GM19397 (cell line): ENCODE measurements at regions not wholly inside any gene's neighbourhood (a gene's known extent, or its start where the extent isn't known, plus 50 kb on each side); places are given as distances from the start of the nearest gene placed in this dataset.
"Not testable (repeated sequence)": the region's sequence is repeated elsewhere in the genome, so short reads cannot be mapped to it uniquely, and the experiment has no call there.

Experiments used
- ATAC-seq: cut with Tn5 transposase; IDR thresholded peaks from one replicate; pipeline ENCODE4 v1.9.1; 2021; ENCODE audit warnings: mild to moderate bottlenecking, moderate library complexity; ENCODE audit not compliant: unreplicated experiment

- no peak for ATAC-seq
Observed at GRCh38 chr6:84967965-84968364, 203.6 kb upstream of the TBX18 start.

- no peak for ATAC-seq
Observed at GRCh38 chr6:84967389-84967788, 203.0 kb upstream of the TBX18 start.

- ATAC-seq, result no peak
Observed at GRCh38 chr6:84953111-84953755, 188.8 kb upstream of the TBX18 start.

- not testable (repeated sequence) for ATAC-seq
Observed at GRCh38 chr6:84944926-84945325, 180.5 kb upstream of the TBX18 start.

- ATAC-seq, result no peak
Observed at GRCh38 chr6:84943905-84944304, 179.5 kb upstream of the TBX18 start.

GRCh38 chr6:84941609-84942008 is 177.2 kb upstream of the TBX18 start:
- not testable (repeated sequence) for ATAC-seq

GRCh38 chr6:84929212-84929611 is 164.8 kb upstream of the TBX18 start:
- no peak for ATAC-seq

- no peak for ATAC-seq
Observed at GRCh38 chr6:84927551-84927950, 163.2 kb upstream of the TBX18 start.

GRCh38 chr6:84926189-84927155 is 162.1 kb upstream of the TBX18 start:
- no peak for ATAC-seq

- no peak for ATAC-seq
Observed at GRCh38 chr6:84921891-84922290, 157.5 kb upstream of the TBX18 start.

GRCh38 chr6:84920021-84920420 is 155.6 kb upstream of the TBX18 start:
- ATAC-seq, result no peak

- ATAC-seq, result no peak
Observed at GRCh38 chr6:84916704-84917103, 152.3 kb upstream of the TBX18 start.

GRCh38 chr6:84912472-84913322 is 148.3 kb upstream of the TBX18 start:
- ATAC-seq, result no peak

GRCh38 chr6:84910906-84911607 is 146.7 kb upstream of the TBX18 start:
- no peak for ATAC-seq

- no peak for ATAC-seq
Observed at GRCh38 chr6:84908304-84908904, 144.0 kb upstream of the TBX18 start.

GRCh38 chr6:84906514-84906913 is 142.1 kb upstream of the TBX18 start:
- no peak for ATAC-seq

- no peak for ATAC-seq
Observed at GRCh38 chr6:84905823-84906222, 141.4 kb upstream of the TBX18 start.

GRCh38 chr6:84902354-84902928 is 138.0 kb upstream of the TBX18 start:
- ATAC-seq, result no peak

GRCh38 chr6:84897988-84898594 is 133.7 kb upstream of the TBX18 start:
- ATAC-seq, result no peak
